HG02763 (cell line): ENCODE measurements at regions not wholly inside any gene's neighbourhood (a gene's known extent, or its start where the extent isn't known, plus 50 kb on each side); places are given as distances from the start of the nearest gene placed in this dataset.

Experiments
- ATAC-seq: cut with Tn5 transposase; IDR thresholded peaks from one replicate; pipeline ENCODE4 v1.9.1; 2021; ENCODE audit warnings: mild to moderate bottlenecking, moderate library complexity; ENCODE audit not compliant: unreplicated experiment

- no peak for ATAC-seq
Measured at GRCh38 chr19:29420482-29421195, 105.2 kb upstream of the VSTM2B start.

GRCh38 chr19:29421196-29421545 is 104.6 kb upstream of the VSTM2B start:
- no peak for ATAC-seq

GRCh38 chr19:29422047-29422446 is 103.7 kb upstream of the VSTM2B start:
- no peak for ATAC-seq

- ATAC-seq = no peak
Measured at GRCh38 chr19:29422486-29423085, 103.2 kb upstream of the VSTM2B start.

- ATAC-seq = no peak
Measured at GRCh38 chr19:29428071-29428470, 97.7 kb upstream of the VSTM2B start.

GRCh38 chr19:29429021-29429420 is 96.8 kb upstream of the VSTM2B start:
- no peak for ATAC-seq

- ATAC-seq = no peak
Measured at GRCh38 chr19:29429581-29429980, 96.2 kb upstream of the VSTM2B start.

GRCh38 chr19:29431332-29431731 is 94.5 kb upstream of the VSTM2B start:
- ATAC-seq = no peak

- no peak for ATAC-seq
Measured at GRCh38 chr19:29432677-29433076, 93.1 kb upstream of the VSTM2B start.

- no peak for ATAC-seq
Measured at GRCh38 chr19:29436591-29437103, 89.1 kb upstream of the VSTM2B start.

GRCh38 chr19:29439021-29439420 is 86.8 kb upstream of the VSTM2B start:
- ATAC-seq = no peak

GRCh38 chr19:29439688-29440550 is 85.9 kb upstream of the VSTM2B start:
- no peak for ATAC-seq

GRCh38 chr19:29442094-29442493 is 83.7 kb upstream of the VSTM2B start:
- no peak for ATAC-seq

- no peak for ATAC-seq
Measured at GRCh38 chr19:29442910-29443309, 82.9 kb upstream of the VSTM2B start.

GRCh38 chr19:29445246-29445645 is 80.5 kb upstream of the VSTM2B start:
- no peak for ATAC-seq

- ATAC-seq = no peak
Measured at GRCh38 chr19:29446361-29446760, 79.4 kb upstream of the VSTM2B start.

- no peak for ATAC-seq
Measured at GRCh38 chr19:29448046-29448445, 77.7 kb upstream of the VSTM2B start.

GRCh38 chr19:29449371-29449770 is 76.4 kb upstream of the VSTM2B start:
- no peak for ATAC-seq

- ATAC-seq = no peak
Measured at GRCh38 chr19:29450306-29450705, 75.5 kb upstream of the VSTM2B start.

GRCh38 chr19:29450812-29451211 is 75.0 kb upstream of the VSTM2B start:
- ATAC-seq = no peak

- ATAC-seq = no peak
Measured at GRCh38 chr19:29454109-29454508, 71.7 kb upstream of the VSTM2B start.

- ATAC-seq = no peak
Measured at GRCh38 chr19:29457413-29457812, 68.4 kb upstream of the VSTM2B start.
